ENCODE measurements at regions not wholly inside any gene's neighbourhood (a gene's known extent, or its start where the extent isn't known, plus 50 kb on each side); places are given as distances from the start of the nearest gene placed in this dataset.

- 75 to 76% methylated on average over 5 of the region's 5 CpGs for WGBS, 2 donors
- no peaks in the 10 kb centered on the region for H3K27me3 ChIP-seq
- no peaks in the 10 kb centered on the region for H3K9me3 ChIP-seq
- H3K27ac ChIP-seq = no peak overlapping the region
- no peak overlapping the region for H3K4me3 ChIP-seq
- FAIRE-seq (no peak), DNase-seq (no peak), ATAC-seq (no peak)
- H3K4me1 ChIP-seq = no peaks in the 10 kb centered on the region
- no peak for TF ChIP-seq CTCF (IDR thresholded peaks at IDR 0.05)
- H3K36me3 ChIP-seq = no peaks in the 10 kb centered on the region
- intact Hi-C loops (cut with DNase I) = no loop called here
These were observed 206.3 kb downstream of the SNX19 start for GRCh38 chr11:130710021-130710420.

GRCh38 chr11:130710497-130711012, 205.7 kb downstream of the SNX19 start:
- WGBS, 2 donors = 53 to 55% methylated on average over 13 of the region's 13 CpGs
- FAIRE-seq = no peak
- Histone ChIP-seq H3K27ac (no peak overlapping the region), H3K27me3 (no peaks in the 10 kb centered on the region), H3K9me3 (no peaks in the 10 kb centered on the region), H3K36me3 (no peaks in the 10 kb centered on the region), H3K4me1 (no peaks in the 10 kb centered on the region), H3K4me3 (no peak overlapping the region)
- no peak for DNase-seq
- intact Hi-C loops (cut with DNase I) = no loop called here
- no peak for TF ChIP-seq CTCF (IDR thresholded peaks at IDR 0.05)
- no peak for ATAC-seq

- Histone ChIP-seq H3K36me3 (no peaks in the 10 kb centered on the region), H3K27ac (no peak overlapping the region), H3K27me3 (no peaks in the 10 kb centered on the region), H3K9me3 (no peaks in the 10 kb centered on the region), H3K4me1 (no peaks in the 10 kb centered on the region), H3K4me3 (no peak overlapping the region)
- intact Hi-C loops (cut with DNase I) = no loop called here
- FAIRE-seq (no peak), DNase-seq (no peak), ATAC-seq (no peak)
- 40 to 49% methylated on average over 6 of the region's 6 CpGs for WGBS, 2 donors
- no peak for TF ChIP-seq CTCF (IDR thresholded peaks at IDR 0.05)
These were observed 205.1 kb downstream of the SNX19 start for GRCh38 chr11:130711193-130711592.

GRCh38 chr11:130712480-130712879, 203.8 kb downstream of the SNX19 start:
- H3K27ac ChIP-seq = no peak overlapping the region
- H3K27me3 ChIP-seq = no peaks in the 10 kb centered on the region
- DNase-seq (no peak), ATAC-seq (no peak), FAIRE-seq (no peak)
- no peaks in the 10 kb centered on the region for H3K4me1 ChIP-seq
- no peaks in the 10 kb centered on the region for H3K36me3 ChIP-seq
- no peak overlapping the region for H3K4me3 ChIP-seq
- TF ChIP-seq CTCF (IDR thresholded peaks at IDR 0.05) = no peak
- intact Hi-C loops (cut with DNase I) = no loop called here
- no peaks in the 10 kb centered on the region for H3K9me3 ChIP-seq

GRCh38 chr11:130715085-130715876, 201.0 kb downstream of the SNX19 start:
- ATAC-seq = no peak
- TF ChIP-seq CTCF (IDR thresholded peaks at IDR 0.05) = no peak
- intact Hi-C loops (cut with DNase I) = no loop called here
- Histone ChIP-seq H3K9me3 (no peaks in the 10 kb centered on the region), H3K4me3 (no peak overlapping the region), H3K27me3 (no peaks in the 10 kb centered on the region), H3K27ac (no peak overlapping the region), H3K4me1 (no peaks in the 10 kb centered on the region), H3K36me3 (no peaks in the 10 kb centered on the region)
- DNase-seq = no peak
- 57 to 63% methylated on average over 4 of the region's 4 CpGs for WGBS, 2 donors
- no peak for FAIRE-seq
